B cell (primary cell): ENCODE measurements at regions not wholly inside any gene's neighbourhood (a gene's known extent, or its start where the extent isn't known, plus 50 kb on each side); places are given as distances from the start of the nearest gene placed in this dataset.

ENCODE experiments used
- CTCF ChIP-seq: fragments of 200-600 bp; IDR thresholded peaks from one replicate; pipeline ENCODE4 v1.8.0; 2022; ENCODE audit warnings: antibody characterized with exemption, mild to moderate bottlenecking
- EZH2 ChIP-seq: IDR thresholded peaks from 2 replicates; pipeline ENCODE4 v1.6.1; 2012; ENCODE audit warnings: borderline replicate concordance, low read depth, mild to moderate bottlenecking, moderate library complexity, low read length; ENCODE audit not compliant: insufficient read depth, poor library complexity, severe bottlenecking

DNA sequence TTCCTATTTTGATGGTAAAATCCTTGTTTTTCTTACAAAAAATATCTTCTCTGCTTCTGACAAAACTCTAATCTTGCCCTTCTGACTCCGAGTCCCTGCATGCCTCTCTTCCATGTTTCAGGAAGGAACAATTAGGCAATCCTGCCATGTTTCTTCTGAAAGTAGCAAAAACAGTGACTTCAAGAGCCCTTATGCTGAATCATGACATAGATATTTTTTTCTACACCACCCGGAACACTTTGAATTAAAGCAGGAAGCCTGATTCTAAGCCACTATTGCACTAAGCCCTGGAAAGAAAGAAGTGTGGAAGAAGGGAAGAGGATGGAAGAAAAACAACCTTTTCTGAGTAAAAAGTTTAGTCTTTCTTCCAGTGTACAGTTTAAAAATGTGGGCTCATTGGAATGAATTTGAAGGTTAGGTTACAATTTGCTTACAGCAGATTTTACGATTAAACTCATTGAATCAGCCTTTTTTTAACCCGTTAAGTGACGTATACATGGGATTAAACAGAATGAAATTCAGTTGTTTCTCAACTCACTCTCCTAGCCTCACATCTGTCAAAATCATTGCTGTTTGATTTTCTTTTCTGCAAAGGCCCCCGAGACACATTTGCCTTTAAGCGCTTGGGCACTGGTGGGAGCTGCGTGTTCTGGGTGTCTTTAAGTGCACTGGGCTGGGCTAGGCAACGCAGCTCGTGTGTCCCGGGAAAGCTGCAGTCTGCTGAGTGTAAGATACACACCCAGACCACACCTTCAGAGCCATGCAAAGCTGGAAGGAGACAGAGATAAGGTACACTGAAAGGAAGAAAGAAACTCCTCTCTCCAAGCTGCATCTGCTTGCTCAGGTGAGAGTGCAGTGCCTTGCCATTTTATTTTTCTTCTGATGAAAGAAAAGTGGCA lies 159.4 kb upstream of the CITED2 start:
- no peak for TF ChIP-seq EZH2
- TF ChIP-seq CTCF = no peak
